Upper lobe of left lung (tissue), 6 donors: ENCODE measurements at regions not wholly inside any gene's neighbourhood (a gene's known extent, or its start where the extent isn't known, plus 50 kb on each side); places are given as distances from the start of the nearest gene placed in this dataset.

ENCODE experiments used
- ATAC-seq, 2 donors: fragments of 200-7000 bp; cut with Tn5 transposase; one replicate each; pipeline ENCODE4 v1.9.1; 2022; ENCODE audit warnings: mild to moderate bottlenecking in 2 of 2, moderate library complexity in 2 of 2; ENCODE audit not compliant: low FRiP score in 2 of 2
- DNase-seq, 2 donors: peaks; one replicate each; pipeline ENCODE4 v3.0.0-alpha.2; 2019 to 2020
- H3K27ac ChIP-seq, 4 donors: fragments of 200-600 bp; sonication (generic); one replicate each; pipeline ENCODE4 v1.5.1; 2016 to 2019
- H3K27me3 ChIP-seq, 4 donors: fragments of 200-600 bp; sonication (generic); one replicate each; pipeline ENCODE4 v1.5.1; 2017 to 2019
- H3K36me3 ChIP-seq, 4 donors: fragments of 200-600 bp; sonication (generic); one replicate each; pipeline ENCODE4 v1.5.1; 2016 to 2019
- H3K4me1 ChIP-seq, 4 donors: fragments of 200-600 bp; sonication (generic); one replicate each; pipeline ENCODE4 v1.5.1; 2018 to 2019
- H3K4me3 ChIP-seq, 4 donors: fragments of 200-600 bp; sonication (generic); one replicate each; pipeline ENCODE4 v1.5.1; 2017 to 2019; ENCODE audit warnings: mild to moderate bottlenecking in 2 of 4, moderate library complexity in 1 of 4
- H3K9me3 ChIP-seq, 4 donors: fragments of 200-600 bp; sonication (generic); one replicate each; pipeline ENCODE4 v1.5.1; 2018 to 2019
- EP300 ChIP-seq, 4 donors: sonication (generic); formaldehyde crosslinking; IDR thresholded peaks; one replicate each; pipeline ENCODE4 v1.5.1; 2017; ENCODE audit warnings: antibody characterized with exemption in 4 of 4, control low read depth in 2 of 4
- POLR2A ChIP-seq, 4 donors: fragments of 450-650 bp; IDR thresholded peaks; one replicate each; pipeline ENCODE4 v1.5.1; 2016 to 2017; ENCODE audit warnings: antibody characterized with exemption in 4 of 4, mild to moderate bottlenecking in 2 of 4
- POLR2AphosphoS5 ChIP-seq, 2 donors: sonication (generic); formaldehyde crosslinking; IDR thresholded peaks; one replicate each; pipeline ENCODE4 v1.5.1; 2017; ENCODE audit warnings: antibody characterized with exemption in 2 of 2
- WGBS, 2 donors: methylation state at CpG; one replicate each; pipeline ENCODE4 v1.1.5; 2017 to 2018; 5-methylcytosine and 5-hydroxymethylcytosine counted together
- TF ChIP-seq, protein P1 (sequence below), 6 experiments: fragments of 450-650 bp in 4 of 6; fragments of 200-600 bp in 2 of 6; sonication (generic) in 2 of 6; IDR thresholded peaks; one replicate each; pipeline ENCODE4 v1.5.1; 2016 to 2019; ENCODE audit warnings: antibody characterized with exemption in 6 of 6
- donor health status: DM: no; HTN: no; CAD: no; lungs with moderate emphysema.
- donor health status: DM: no; HTN: yes; CAD: no; lungs with severe emphysema.

DNA sequence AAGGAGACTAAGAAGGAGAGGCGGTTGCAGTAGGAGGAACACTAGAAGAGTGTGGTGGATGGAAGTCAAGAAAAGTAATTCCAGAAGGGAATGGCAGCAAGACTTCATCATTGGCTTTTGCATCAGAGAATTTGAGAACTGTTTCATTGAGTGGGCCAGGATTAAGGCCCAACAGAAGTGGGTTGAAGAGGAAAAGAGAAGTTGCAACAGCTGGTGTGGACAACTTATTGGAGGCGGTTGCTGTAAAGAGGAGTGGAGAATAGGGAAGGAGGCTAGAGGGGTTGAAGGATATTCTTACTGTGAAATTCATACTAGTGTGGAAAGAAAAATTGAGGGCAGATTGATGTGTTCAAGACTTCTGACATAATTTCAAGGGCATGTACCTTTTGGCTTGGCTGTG, 168.7 kb upstream of the FN1 start:
- no peaks in the 10 kb centered on the region for H3K36me3 ChIP-seq
- ATAC-seq (no peak), DNase-seq (no peak)
- no peak for TF ChIP-seq EP300 (IDR thresholded peaks at IDR 0.05)
- no peak for TF ChIP-seq POLR2AphosphoS5 (IDR thresholded peaks at IDR 0.05)
- TF ChIP-seq, protein P1, sequence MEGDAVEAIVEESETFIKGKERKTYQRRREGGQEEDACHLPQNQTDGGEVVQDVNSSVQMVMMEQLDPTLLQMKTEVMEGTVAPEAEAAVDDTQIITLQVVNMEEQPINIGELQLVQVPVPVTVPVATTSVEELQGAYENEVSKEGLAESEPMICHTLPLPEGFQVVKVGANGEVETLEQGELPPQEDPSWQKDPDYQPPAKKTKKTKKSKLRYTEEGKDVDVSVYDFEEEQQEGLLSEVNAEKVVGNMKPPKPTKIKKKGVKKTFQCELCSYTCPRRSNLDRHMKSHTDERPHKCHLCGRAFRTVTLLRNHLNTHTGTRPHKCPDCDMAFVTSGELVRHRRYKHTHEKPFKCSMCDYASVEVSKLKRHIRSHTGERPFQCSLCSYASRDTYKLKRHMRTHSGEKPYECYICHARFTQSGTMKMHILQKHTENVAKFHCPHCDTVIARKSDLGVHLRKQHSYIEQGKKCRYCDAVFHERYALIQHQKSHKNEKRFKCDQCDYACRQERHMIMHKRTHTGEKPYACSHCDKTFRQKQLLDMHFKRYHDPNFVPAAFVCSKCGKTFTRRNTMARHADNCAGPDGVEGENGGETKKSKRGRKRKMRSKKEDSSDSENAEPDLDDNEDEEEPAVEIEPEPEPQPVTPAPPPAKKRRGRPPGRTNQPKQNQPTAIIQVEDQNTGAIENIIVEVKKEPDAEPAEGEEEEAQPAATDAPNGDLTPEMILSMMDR (IDR thresholded peaks at IDR 0.05): no peak
- TF ChIP-seq POLR2A (IDR thresholded peaks at IDR 0.05): no peak
- no peaks in the 10 kb centered on the region for H3K9me3 ChIP-seq
- H3K4me3 ChIP-seq: no peak overlapping the region
- no peaks in the 10 kb centered on the region for H3K4me1 ChIP-seq
- H3K27me3 ChIP-seq: no peaks in the 10 kb centered on the region
- 75 to 89% methylated on average over 2 of the region's 2 CpGs for WGBS, 2 donors
- no peak overlapping the region for H3K27ac ChIP-seq

DNA sequence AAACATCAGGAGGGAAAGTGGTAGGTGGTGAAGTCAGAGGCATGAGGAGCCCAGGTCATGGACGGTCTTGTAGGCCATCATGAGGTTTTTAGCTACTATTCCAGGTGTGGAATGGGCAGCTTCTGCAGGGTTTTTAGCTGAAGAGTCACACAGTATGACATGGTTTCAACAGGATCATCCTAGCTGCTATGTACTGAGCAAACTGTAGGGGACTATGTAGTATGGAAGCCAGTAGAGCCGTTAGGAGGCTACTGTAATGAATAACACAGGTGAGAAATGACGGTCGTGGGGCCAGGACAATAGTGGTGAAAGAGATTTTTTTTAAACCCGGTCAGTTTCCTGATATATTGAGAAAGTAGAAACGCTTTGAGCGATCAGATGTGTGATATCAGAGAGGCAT, 167.6 kb upstream of the FN1 start:
- TF ChIP-seq POLR2A (IDR thresholded peaks at IDR 0.05) (no peak), EP300 (IDR thresholded peaks at IDR 0.05) (no peak)
- H3K9me3 ChIP-seq: no peaks in the 10 kb centered on the region
- no peak for DNase-seq
- no peaks in the 10 kb centered on the region for H3K36me3 ChIP-seq
- 95 to 97% methylated on average over 7 of the region's 7 CpGs for WGBS, 2 donors
- no peaks in the 10 kb centered on the region for H3K4me1 ChIP-seq
- H3K27ac ChIP-seq: no peak overlapping the region
- H3K4me3 ChIP-seq: no peak overlapping the region
- H3K27me3 ChIP-seq: no peaks in the 10 kb centered on the region
- ATAC-seq: no peak

DNA sequence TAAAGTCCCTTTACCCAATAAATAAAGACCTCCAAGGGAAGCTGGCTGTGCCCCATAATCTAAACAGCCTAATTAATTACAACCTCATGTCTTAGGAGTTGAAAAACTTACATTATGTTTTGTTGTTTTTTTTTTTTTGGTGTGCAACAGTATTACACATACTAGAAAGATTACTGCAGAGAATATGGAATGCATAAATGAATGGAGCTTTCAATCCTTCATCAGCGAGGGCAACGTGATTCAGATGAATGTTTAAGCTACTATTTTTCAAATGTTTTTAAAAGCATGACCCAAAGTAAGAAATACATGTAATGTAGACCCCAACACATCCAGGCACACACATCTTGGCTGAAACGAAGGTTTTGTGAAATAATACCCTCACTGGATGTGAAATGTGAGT, 167.1 kb upstream of the FN1 start:
- ATAC-seq (no peak), DNase-seq (no peak)
- TF ChIP-seq POLR2A (IDR thresholded peaks at IDR 0.05) (no peak), EP300 (IDR thresholded peaks at IDR 0.05) (no peak)
- H3K4me1 ChIP-seq: no peaks in the 10 kb centered on the region
- H3K36me3 ChIP-seq: no peaks in the 10 kb centered on the region
- H3K9me3 ChIP-seq: no peaks in the 10 kb centered on the region
- H3K27ac ChIP-seq: no peak overlapping the region
- no peaks in the 10 kb centered on the region for H3K27me3 ChIP-seq
- 50 to 62% methylated on average over 3 of the region's 3 CpGs for WGBS, 2 donors
- no peak overlapping the region for H3K4me3 ChIP-seq

DNA sequence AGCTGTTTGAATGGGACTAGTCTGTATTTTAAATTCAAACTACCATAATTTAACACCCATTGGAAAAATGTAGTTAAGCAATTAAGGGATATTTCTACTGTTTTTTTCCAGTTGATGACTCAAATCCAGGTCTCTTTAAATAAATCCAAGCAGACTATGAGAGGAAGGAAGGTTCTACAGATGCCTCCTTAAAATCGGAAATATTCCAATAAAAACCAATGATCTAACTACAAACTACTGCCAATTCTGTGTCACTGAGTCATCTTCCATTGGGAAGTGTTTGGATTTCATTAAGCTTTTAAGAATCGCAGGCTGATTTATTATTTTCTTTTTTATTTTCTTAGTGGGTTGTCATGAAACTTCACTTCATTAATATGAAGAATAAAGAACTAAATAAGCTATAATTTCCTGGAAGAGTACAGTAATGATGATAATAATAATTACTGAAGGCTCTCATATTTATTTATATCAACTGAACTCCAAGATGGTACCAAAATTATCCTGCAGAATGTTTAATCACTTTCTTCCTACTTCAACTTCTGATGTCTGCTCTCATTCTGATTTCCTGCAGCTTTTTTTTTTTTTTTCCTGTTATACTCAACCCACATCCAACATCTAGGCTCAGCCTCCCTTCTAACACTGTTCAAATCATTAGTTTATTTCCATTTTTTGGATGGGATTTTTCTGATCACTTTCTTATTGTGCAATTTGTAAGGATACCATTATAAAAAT, 166.3 kb upstream of the FN1 start:
- no peaks in the 10 kb centered on the region for H3K36me3 ChIP-seq
- DNase-seq (no peak), ATAC-seq (peak in 1 of 2 donors; percentile 74)
- H3K27ac ChIP-seq: no peak overlapping the region
- H3K4me1 ChIP-seq: no peaks in the 10 kb centered on the region
- TF ChIP-seq, protein P1 (IDR thresholded peaks at IDR 0.05): no peak
- TF ChIP-seq POLR2AphosphoS5 (IDR thresholded peaks at IDR 0.05) (no peak), EP300 (IDR thresholded peaks at IDR 0.05) (no peak), POLR2A (IDR thresholded peaks at IDR 0.05) (no peak)
- H3K27me3 ChIP-seq: no peaks in the 10 kb centered on the region
- H3K9me3 ChIP-seq: no peaks in the 10 kb centered on the region
- no peak overlapping the region for H3K4me3 ChIP-seq
- WGBS, 2 donors: 51 to 72% methylated on average over 2 of the region's 2 CpGs

DNA sequence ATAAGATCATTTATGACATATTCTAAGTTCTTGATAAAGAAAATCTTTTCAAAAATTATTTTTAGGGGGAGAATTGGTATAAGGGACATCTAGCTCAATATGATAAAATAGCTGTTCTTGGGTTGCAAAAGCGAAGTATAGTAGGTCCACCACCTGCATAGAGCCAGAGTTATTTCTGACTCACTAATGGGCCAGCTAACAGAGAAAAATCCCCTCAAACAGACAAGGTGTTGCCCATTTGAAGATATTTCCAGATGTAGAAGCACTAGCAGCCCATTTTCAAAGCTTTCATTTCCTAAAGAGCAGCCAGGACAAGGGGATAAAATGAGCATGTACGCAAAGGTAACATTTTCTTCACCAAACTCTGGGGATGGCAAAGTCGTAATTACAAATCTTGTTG, 165.7 kb upstream of the FN1 start:
- TF ChIP-seq POLR2A (IDR thresholded peaks at IDR 0.05) (no peak), POLR2AphosphoS5 (IDR thresholded peaks at IDR 0.05) (no peak), EP300 (IDR thresholded peaks at IDR 0.05) (no peak)
- TF ChIP-seq, protein P1 (IDR thresholded peaks at IDR 0.05): no peak
- ATAC-seq (no peak), DNase-seq (no peak)
- no peaks in the 10 kb centered on the region for H3K36me3 ChIP-seq
- WGBS, 2 donors: 87 to 97% methylated on average over 3 of the region's 3 CpGs
- H3K4me1 ChIP-seq: no peaks in the 10 kb centered on the region
- H3K27ac ChIP-seq: no peak overlapping the region
- no peaks in the 10 kb centered on the region for H3K27me3 ChIP-seq
- no peak overlapping the region for H3K4me3 ChIP-seq
- no peaks in the 10 kb centered on the region for H3K9me3 ChIP-seq

DNA sequence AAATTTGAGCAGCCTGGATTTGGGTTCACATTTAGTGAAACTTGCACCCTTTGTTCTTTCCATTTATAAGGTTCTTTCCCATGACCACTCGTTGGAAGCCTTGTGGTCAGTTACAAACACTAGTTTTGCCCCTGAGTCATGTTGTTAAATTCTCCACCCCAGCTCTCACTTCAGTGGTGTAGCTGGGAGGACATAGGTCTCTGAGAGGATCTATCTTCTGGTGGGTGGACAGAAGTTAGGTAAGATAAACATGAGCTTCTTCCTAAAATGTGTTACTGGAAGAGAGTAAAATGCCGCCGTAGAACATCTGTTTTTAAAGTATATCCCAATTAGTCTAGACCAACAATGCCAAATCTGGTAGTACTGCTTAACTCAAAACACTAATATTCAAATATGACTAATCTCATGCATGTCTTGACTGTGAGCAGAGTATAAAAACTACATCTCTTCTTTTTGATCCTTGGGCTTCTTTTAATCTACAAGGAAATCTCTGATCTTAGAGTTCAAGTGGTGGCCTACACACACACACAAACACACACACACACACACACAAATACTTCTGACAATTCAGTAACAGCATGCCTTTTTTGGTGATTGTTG, 162.6 kb upstream of the FN1 start:
- H3K36me3 ChIP-seq: no peaks in the 10 kb centered on the region
- TF ChIP-seq EP300 (IDR thresholded peaks at IDR 0.05) (no peak), POLR2A (IDR thresholded peaks at IDR 0.05) (no peak), POLR2AphosphoS5 (IDR thresholded peaks at IDR 0.05) (no peak)
- TF ChIP-seq, protein P1 (IDR thresholded peaks at IDR 0.05): no peak
- DNase-seq: no peak
- no peaks in the 10 kb centered on the region for H3K4me1 ChIP-seq
- no peaks in the 10 kb centered on the region for H3K9me3 ChIP-seq
- peak in 1 of 2 donors; percentile 84 for ATAC-seq
- WGBS, 2 donors: 62 to 79% methylated on average over 3 of the region's 3 CpGs
- H3K27ac ChIP-seq: no peak overlapping the region
- no peak overlapping the region for H3K4me3 ChIP-seq
- H3K27me3 ChIP-seq: no peaks in the 10 kb centered on the region
